ENCODE measurements at regions not wholly inside any gene's neighbourhood (a gene's known extent, or its start where the extent isn't known, plus 50 kb on each side); places are given as distances from the start of the nearest gene placed in this dataset.
"Not testable (repeated sequence)": the region's sequence is repeated elsewhere in the genome, so short reads cannot be mapped to it uniquely, and the experiment has no call there.

DNA sequence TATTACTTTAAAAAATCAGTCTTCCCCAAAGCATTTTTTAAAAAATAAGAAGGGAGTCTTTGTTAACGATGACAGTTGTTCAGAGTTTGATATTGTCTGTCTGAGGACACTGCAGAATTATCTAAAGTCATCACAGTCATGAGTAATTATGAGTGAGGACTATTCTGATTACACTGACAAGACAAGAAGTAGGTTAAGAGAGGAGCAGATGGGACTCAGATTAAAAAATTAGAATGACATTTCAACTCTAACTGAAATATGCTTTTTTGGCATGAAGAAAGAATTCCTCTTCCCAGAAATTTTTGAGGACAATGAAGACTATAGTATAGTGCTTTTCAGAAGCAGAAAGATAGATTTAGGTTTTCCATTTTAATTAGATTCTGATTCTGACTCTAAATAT lies 456.5 kb downstream of the EPHA7 start:
- no peak for DNase-seq (ENCODE audit: extremely low read depth, low read depth, low spot score)

DNA sequence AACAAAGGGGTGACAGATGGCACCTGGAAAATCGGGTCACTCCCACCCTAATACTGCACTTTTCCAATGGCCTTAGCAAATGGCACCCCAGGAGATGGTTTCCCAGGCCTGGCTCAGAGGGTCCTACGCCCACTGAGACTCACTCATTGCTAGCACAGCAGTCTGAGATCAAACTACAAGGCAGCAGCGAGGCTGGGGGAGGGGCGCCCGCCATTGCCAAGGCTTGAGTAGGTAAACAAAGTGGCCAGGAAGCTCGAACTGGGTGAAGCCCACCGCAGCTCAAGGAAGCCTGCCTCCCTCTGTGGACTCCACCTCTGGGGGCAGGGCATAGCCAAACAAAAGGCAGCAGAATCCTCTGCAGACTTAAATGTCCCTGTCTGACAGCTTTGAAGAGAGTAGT lies 467.2 kb downstream of the EPHA7 start:
- DNase-seq (ENCODE audit: extremely low read depth, low read depth, low spot score), result not testable (repeated sequence)

DNA sequence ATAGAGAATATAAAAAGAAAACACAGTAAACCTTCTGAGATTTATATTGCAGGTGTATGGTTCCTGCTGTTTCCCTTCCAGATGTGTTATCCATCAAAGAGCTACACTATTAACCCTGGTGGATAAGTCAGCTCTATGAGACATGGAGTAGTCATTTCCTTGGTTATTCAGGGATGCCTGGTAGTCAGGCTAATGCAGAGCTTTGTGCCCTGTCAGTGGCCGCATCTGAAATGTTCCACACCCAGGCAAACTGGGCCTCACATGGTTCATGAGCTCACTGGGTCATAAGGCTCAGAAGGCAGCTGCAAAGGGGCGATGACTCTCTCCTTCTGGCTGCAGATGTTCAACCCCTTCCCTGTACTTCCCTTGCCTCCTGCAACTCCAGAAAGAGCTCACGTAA lies 473.6 kb downstream of the EPHA7 start:
- peak; percentile 3 for DNase-seq (ENCODE audit: extremely low read depth, low read depth, low spot score)

DNA sequence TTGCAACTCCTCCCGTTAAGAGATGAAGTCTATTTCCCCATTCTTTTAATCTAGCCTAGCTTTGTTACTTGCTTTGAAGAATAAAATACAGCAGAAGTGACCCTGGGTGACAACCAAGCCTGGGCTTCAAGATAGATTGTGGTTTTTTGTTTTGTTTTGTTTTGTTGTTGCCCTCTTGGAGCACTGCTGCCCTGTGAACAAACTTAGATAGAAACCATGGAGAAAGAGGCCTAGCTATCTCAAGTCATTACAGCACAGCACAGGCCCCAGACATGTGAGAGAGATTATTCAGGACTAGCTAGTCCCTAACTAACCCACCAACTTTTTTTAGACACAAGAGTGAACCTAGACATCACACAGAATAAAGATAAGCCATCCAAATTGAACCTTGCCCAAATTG lies 475.2 kb downstream of the EPHA7 start:
- no peak for DNase-seq (ENCODE audit: extremely low read depth, low read depth, low spot score)

DNA sequence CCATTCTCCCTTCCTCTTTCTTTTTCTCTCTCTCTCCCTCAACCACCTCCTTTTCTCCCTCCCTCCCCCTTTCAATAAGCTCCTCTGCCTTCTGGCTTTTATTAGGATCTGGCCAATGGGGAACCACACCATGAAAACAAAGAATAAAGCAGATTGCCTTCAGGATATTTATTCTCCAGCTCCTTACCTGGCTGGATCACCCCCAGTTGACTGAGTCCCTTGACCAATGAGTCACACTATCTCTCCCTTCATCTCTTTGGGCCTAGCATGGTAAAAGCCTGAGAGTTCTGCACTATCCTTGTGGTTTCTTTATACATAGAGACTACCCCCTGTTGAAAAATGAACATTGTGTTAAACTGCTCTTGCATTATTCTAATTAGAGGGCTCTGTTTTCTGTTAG lies 476.8 kb downstream of the EPHA7 start:
- DNase-seq (ENCODE audit: extremely low read depth, low read depth, low spot score), result no peak

DNA sequence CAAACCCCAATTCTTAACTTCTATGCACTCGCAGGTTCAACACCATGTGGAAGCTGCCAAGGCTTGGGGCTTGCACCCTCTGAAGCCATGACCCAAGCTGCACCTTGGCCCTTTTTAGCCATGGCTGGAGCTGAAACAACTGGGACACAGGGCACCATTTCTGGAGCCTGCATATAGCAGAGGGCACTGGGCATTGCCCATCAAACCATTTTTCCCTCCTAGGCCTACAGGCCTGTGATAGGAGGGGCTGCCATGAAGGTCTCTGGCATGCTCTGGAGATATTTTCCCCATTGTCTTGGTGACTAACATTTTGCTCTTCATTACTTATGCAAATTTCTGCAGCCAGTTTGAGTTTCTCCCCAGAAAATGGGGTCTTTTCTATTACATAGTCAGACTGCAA lies 484.7 kb downstream of the EPHA7 start:
- DNase-seq (ENCODE audit: extremely low read depth, low read depth, low spot score), result no peak

DNA sequence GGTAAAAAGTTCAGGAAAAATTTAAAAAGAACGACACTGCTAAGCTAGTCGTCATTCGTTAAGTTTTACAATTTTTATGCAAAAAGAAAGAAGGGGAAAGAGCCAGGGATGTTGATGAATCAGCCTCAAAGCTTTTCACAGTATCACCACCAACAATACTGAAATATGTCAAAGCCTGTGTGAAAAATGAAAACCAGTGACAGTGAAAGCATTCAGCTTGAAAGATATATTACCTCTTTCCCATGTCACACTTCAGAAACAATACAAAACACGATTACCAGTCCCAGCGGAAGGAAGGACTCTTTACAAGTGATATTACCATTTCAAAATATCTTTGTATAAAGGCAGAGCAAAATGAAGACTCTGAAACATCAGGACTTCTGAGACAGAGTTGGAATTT lies 489.2 kb downstream of the EPHA7 start:
- no peak for DNase-seq (ENCODE audit: extremely low read depth, low read depth, low spot score)

DNA sequence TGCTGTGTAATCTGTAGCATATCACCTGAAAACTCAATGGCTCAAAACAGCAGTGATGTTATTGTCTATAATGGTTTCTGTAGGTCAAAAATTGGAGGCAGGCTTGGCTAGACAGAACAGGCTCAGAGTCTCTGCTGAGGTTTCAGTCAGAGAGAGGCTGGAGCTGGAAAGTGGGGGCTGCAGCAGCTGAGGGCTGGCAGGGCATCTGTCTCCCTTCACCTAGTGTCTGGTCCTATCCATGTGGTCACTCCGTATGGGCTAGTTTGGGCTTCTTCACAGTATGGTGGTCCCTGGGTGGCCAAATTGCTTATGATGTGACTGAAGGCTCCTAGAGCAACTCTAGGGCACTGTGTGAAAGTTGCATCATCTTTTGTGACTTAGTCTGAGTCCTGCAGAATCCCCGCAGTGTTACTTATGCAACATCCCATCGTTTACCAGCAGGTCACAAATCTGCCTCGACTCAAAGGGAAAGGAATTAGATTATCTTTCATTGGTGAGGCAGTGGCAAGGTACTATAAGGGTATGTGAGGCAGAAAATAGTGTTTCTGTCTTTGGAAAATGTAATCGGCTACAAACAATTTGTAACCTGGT lies 497.0 kb downstream of the EPHA7 start:
- DNase-seq (ENCODE audit: extremely low read depth, low read depth, low spot score), result no peak

DNA sequence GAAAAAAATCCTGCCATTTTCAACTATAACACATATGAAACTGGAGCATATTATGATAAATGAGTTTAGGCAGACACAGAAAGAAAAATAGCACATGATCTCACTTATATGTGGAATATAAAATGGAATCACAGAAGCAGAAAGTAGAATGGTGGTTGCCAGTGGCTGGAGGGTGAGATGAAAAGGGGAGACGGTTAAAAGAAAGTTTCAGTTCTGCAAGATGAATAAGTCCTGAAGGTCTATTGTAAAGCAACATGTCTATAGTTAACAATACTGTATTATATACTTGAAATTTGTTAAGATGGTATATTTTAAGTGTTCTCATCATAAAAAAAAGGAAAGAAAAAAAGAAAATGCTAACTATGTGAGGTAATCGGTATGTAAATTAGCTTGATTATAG lies 503.9 kb downstream of the EPHA7 start:
- no peak for DNase-seq (ENCODE audit: extremely low read depth, low read depth, low spot score)

DNA sequence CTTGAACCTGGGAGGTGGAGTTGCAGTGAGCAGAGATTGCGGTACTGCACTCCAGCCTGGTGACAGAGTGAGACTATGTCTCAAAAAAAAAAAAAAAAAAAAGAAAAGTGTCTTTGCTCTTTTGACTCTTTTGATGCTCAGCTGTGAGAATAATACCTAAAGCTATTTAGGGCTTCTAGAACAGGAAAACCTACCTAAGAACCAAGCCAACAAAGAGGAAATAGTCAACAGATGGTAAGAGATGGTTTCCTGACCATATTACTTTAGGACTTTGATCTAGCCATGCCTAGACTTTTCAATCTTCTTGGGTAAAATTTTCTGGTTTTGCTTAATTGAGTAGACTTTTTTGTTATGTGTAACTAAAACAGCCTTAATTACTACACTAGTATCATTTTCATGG lies 508.1 kb downstream of the EPHA7 start:
- no peak for DNase-seq (ENCODE audit: extremely low read depth, low read depth, low spot score)

DNA sequence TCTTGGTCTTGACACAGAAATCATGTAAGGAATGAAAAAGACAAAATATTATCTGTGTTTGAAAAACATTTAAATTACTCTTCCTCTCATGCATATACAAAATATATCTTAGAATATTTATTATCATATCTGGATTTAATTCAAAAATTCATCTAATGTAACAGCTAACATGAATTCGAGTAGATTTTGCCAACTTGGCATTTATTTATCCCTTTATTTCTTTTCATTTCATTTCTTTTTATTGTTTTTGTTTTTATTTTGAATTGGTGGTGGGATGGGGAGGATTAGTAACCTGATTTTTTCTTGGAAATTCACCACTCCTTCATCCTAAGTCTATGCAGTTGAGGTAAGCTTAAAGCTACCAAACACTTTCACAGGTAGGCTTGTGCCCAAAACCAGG lies 508.7 kb downstream of the EPHA7 start:
- DNase-seq (ENCODE audit: extremely low read depth, low read depth, low spot score), result no peak

DNA sequence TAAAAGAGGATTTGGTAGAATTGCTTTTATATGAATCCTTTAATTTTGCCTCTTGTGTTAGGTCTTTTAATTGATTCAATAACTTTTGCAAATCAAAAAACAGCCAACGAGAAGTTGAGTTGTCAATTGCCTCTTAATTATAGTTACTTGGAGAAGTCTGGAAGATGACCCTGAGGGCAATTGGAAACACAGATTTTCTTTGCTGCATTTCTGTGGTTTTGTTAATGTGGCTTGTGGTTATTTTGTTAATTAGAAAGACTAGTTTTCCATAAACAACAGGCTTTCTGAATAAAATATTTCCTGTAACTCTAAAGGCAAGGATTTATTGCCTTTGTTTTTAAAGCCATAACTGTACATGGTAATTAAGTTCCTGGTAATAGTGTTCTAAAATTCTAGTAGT lies 513.0 kb downstream of the EPHA7 start:
- no peak for DNase-seq (ENCODE audit: extremely low read depth, low read depth, low spot score)

DNA sequence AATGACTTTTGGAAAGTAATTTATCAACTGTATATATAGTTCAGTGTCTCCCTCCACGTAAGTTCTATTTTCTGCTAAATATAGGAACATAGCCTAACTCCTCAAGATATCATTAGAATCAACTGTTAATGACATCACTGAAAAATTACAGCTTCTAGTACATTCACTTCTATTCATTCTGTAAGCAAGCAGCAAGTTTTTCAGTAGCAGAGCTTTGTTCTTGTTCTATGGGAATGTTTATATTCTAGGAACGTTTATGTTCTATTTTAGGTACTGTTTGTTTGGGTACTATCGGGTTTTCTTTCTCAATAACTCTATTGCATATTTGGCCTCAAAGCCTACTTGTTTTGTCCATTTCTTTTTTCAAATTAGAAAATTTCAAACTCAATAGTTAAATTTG lies 525.6 kb downstream of the EPHA7 start:
- DNase-seq (ENCODE audit: extremely low read depth, low read depth, low spot score), result no peak

DNA sequence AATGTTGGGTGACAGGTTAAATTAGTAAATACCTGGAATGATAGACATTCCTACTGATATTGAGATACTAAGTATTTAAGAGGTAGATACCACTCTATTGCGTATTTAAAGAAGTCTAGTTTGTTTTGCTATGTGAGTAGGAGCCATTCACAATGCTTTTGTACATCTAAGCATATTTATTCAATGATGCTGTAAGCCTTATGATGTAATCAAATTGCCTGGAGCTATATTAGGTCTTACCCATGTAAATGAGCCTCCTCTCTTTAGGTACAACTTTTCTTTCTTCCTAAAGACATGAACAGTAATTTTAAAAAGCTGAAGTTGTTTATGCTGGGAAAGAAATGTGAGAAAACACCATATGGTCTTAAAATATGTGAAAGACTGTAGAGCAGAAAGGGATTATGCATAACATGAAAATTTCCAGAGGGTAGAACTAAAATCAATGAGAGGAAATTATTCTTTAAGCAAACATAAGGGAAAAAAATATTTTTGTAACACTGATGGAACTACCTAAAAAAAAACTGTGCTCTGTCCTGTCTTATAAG lies 526.7 kb downstream of the EPHA7 start:
- DNase-seq (ENCODE audit: extremely low read depth, low read depth, low spot score), result no peak

DNA sequence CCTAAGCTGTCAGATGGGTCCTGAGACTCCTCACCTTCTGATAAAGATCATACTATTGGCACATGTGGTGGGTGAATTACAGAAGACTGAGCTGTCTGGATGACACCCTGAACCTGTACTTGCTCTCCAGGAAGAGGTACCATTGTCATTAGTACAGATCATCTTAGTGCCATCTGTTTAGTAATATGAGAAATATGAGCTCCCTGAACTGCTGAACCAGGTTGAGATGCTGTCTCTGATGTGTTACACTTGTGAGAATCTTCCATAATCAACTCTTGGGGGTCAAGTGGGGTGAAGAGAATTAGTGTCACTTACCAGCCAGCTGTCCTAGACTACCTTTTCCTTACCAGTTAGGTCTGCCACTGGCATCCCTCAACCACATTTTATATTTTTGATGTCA lies 531.0 kb downstream of the EPHA7 start:
- no peak for DNase-seq (ENCODE audit: extremely low read depth, low read depth, low spot score)

DNA sequence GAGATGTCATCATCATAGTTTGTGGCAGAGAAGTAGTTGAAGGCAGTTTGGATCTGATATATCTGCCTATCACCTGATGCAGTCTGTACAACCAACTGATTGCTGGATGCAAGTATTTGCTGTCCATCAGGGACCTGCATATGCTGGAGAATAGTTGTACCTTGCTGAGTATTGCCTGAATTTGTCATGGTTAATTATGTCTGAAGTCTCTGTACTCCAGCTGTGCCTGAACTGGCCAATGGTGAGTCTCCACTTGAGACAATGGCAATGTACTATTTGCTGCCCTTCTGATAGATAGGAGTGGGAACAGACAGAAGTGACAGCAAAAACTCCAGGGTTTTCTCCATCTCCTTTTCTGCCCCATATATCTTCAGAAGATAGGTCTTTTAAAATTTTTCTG lies 531.5 kb downstream of the EPHA7 start:
- DNase-seq (ENCODE audit: extremely low read depth, low read depth, low spot score), result no peak

DNA sequence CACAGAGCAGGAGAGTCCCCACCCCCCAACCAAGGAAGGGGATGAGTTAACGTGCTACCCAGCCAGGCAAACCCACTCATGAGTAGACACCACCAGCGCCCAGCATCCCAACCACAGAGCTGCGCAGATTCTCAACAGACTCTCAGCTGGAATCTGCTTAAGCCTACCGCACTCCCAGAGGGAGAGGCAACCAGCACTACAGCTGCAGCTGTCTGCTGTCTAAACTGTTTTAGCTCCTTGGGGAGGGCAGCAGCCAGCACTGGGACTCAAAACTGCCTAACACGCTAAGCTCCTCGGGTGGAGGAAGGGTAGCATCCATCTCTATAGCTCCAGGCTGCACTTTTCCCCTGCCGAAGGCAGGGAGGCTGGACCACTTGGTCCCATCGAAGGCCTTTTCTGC lies 539.8 kb downstream of the EPHA7 start:
- no peak for DNase-seq (ENCODE audit: extremely low read depth, low read depth, low spot score)

DNA sequence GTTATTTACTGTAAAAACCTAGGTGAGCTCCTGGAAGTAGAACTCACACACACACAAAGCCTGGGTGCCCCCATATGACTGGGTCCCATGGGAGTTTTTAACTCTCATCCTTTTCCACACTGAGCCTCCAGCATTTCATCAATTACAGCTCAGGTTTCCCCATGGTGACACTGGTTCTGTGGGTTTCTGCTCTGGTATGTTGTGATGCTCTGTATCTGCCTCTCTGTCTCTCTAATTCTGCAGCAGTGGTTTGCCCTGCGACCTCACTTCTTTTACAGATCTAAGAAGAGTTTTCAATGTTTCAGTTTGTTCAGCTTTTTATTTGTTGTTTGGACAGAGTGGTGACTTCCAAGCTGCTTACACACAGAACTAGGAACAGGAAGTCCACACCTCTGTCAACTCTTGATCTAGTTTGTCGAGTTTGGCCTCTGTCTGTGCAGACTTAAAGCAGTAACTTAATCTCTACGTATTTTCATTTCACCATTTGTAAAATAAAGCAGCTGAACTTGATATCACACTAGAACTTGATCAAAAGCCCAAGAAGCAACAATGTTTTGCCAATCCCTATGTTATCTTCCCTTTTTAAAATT lies 554.3 kb downstream of the EPHA7 start:
- DNase-seq (ENCODE audit: extremely low read depth, low read depth, low spot score), result no peak

DNA sequence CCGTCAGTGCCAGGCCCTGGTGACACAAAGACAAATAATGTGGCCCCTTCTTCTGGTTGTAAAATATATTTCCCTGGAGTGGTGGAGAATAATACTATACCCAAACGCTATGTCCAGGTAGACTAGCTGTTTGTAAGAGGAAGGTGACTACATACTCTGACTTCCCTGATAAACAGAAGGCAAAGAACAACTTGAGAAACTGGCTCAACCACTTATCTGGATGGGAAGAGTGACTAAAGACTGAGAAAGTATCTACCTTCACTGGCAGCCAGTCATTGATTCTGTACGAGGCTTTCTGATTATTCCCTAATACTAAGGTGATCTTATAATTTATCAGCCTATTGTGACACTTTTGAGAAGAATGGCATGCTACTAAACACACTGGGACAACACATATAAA lies 569.7 kb downstream of the EPHA7 start:
- DNase-seq (ENCODE audit: extremely low read depth, low read depth, low spot score), result no peak

DNA sequence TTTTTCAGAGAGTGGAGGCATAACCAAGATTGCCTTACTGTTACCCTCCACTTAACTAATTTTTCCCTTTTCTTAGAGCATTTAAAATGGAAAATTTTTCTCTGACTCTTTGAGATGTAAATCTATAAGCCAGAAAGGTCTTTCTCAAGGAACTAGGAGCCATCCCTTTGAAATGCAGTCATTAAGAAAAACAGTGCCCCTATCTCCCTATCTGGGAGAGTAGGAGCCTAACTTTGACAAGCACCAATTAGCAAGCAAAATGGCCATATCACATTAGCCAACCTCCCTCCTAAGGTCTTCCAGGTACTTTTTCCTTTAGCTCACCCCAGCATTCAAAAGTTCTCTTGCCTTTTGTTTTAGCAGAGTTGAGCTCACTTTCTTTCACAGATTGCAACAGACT lies 570.5 kb downstream of the EPHA7 start:
- DNase-seq (ENCODE audit: extremely low read depth, low read depth, low spot score), result no peak

DNA sequence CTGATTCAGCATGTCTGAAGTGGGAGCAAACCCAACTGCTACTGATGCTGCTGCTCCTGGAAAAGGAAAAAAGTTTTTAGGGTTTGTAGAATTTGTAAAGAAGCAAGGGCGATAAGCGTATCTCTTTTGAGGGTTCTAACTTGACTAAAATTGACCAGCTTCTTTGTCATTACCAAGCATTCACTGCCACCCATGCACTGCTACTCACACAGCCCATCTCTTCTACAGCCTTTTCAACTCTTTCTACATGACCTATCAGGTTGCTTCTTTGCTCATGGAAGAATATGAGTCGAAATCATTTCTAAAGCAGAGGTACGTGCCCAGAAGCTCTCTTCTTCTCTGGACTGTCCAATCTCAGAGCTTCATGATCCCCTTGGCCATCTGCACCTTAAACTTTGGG lies 570.9 kb downstream of the EPHA7 start:
- DNase-seq (ENCODE audit: extremely low read depth, low read depth, low spot score), result no peak

DNA sequence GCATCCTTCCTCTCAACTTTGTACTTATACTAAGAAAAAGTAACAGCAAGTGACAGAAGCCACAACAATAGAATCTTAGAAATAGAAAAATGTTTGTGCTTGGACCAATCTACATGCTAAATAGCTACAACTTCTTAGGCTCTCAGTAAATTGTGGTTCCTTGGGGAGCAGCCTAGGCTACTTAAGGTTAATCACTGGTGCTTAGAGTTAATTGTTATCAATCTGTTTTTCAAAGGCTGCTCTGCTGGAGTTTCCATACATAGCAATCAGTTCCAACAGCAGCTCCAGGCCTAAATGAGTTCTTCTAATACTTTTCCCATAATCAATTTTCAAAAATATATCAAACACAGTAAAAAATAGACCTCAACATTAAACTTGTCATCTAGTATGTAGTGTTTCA lies 571.4 kb downstream of the EPHA7 start:
- no peak for DNase-seq (ENCODE audit: extremely low read depth, low read depth, low spot score)
